Lung (tissue), 11 donors: ENCODE measurements at regions not wholly inside any gene's neighbourhood (a gene's known extent, or its start where the extent isn't known, plus 50 kb on each side); places are given as distances from the start of the nearest gene placed in this dataset.

Source experiments
- ATAC-seq: fragments of 200-7000 bp; cut with Tn5 transposase; one replicate; pipeline ENCODE4 v1.9.1; 2020; ENCODE audit warnings: moderate number of reproducible peaks; ENCODE audit not compliant: insufficient read depth, low FRiP score
- DNase-seq, 3 donors: peaks; one replicate each; pipeline ENCODE4 v3.0.0-alpha.2; 2013 to 2017
- H3K27ac ChIP-seq, 2 donors: one replicate each; pipeline ENCODE4 v1.5.1; 2013; ENCODE audit warnings: mild to moderate bottlenecking in 2 of 2, moderate library complexity in 2 of 2, control low read depth in 1 of 2, inconsistent platforms in 1 of 2, low read depth in 1 of 2, low read length in 1 of 2
- H3K27me3 ChIP-seq, 3 donors: one replicate each; pipeline ENCODE4 v1.5.1; 2013; ENCODE audit warnings: low read length in 2 of 3; ENCODE audit not compliant: control insufficient read depth in 3 of 3, insufficient read depth in 3 of 3
- H3K36me3 ChIP-seq, 4 donors: one replicate each; pipeline ENCODE4 v1.5.1; 2013; ENCODE audit warnings: low read length in 4 of 4, mild to moderate bottlenecking in 1 of 4, moderate library complexity in 1 of 4; ENCODE audit not compliant: control insufficient read depth in 4 of 4, insufficient read depth in 4 of 4
- H3K4me1 ChIP-seq, 5 donors: one replicate each; pipeline ENCODE4 v1.5.1; 2013; ENCODE audit warnings: low read length in 5 of 5, mild to moderate bottlenecking in 2 of 5, moderate library complexity in 1 of 5; ENCODE audit not compliant: control insufficient read depth in 5 of 5, insufficient read depth in 5 of 5
- H3K4me3 ChIP-seq: one replicate; pipeline ENCODE4 v1.5.1; 2013; ENCODE audit warnings: mild to moderate bottlenecking, control low read depth, moderate library complexity
- H3K9ac ChIP-seq, 2 donors: one replicate each; pipeline ENCODE4 v1.5.1; 2013; ENCODE audit warnings: low read length in 2 of 2, control low read depth in 1 of 2; ENCODE audit not compliant: insufficient read depth in 1 of 2
- H3K9me3 ChIP-seq, 4 donors: one replicate each; pipeline ENCODE4 v1.5.1; 2013; ENCODE audit warnings: low read length in 3 of 4, mild to moderate bottlenecking in 1 of 4, moderate library complexity in 1 of 4; ENCODE audit not compliant: control insufficient read depth in 4 of 4, insufficient read depth in 3 of 4
- CTCF ChIP-seq: IDR thresholded peaks from 2 replicates; pipeline ENCODE4 v1.5.1; 2012; ENCODE audit warnings: mild to moderate bottlenecking; ENCODE audit errors: control extremely low read depth, extremely low read depth
- WGBS, 2 donors: extraction: QIAGEN DNeasy Blood & Tissue Kit; methylation state at CpG; one replicate each; pipeline ENCODE4 v1.1.7; 2013; 5-methylcytosine and 5-hydroxymethylcytosine counted together
- donor health status: control.
- donor health status: control.
- donor health status: Bipolar disorder and iron deficiency.
- donor health status: healthy.
- donor health status: DM: yes; HTN: yes; CAD: no.

DNA sequence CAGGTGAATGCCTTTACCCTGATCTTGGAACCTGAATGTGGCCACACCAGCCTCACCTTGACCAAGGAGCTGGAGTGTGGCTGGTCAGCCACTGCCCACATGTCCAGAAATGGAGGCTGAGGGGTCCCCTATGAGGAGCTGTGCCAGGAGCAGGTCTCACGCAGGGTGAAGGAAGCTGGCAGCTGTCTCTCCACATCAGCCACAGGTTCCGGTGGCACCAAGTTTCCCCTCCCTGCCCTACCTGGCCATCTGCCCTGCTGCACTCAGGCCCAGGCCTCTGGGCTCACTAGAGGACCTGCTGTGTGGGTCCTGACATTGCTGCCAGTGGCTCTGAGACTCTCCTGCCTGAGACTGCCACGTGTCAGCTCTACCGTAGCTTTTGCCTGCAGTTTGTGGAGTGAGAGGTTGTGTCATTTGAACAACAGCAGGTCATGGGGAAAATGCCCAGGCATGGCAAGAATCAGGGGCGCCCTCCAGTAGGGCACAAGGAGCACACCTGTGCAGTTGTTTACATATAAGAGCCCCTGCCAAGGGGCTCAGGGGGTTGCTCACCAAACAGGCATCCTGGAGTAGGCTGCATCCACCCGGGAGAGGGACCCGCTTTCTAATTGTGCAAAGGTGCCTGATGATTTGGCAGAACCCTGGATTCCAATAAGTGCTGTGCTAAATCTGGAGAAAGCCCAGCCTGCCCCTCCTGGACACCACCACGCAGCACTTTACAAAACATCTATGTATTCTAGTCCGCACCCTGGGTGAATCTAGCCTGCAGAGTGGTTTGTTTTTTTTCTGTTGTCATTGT lies 258.5 kb upstream of the TLE3 start:
- Histone ChIP-seq H3K9me3 (no peaks in the 10 kb centered on the region), H3K4me1 (peaks cover 0 to 6% (median 0%) of the 10 kb centered on the region in 5 donors), H3K36me3 (no peaks in the 10 kb centered on the region), H3K4me3 (no peak overlapping the region), H3K27ac (no peak overlapping the region), H3K27me3 (peaks cover 0 to 4% (median 0%) of the 10 kb centered on the region in 3 donors), H3K9ac (no peak overlapping the region)
- ATAC-seq (no peak), DNase-seq (peak in 1 of 3 donors; percentile 6)
- 83 to 90% methylated on average over 9 of the region's 9 CpGs for WGBS, 2 donors
- no peak for TF ChIP-seq CTCF

DNA sequence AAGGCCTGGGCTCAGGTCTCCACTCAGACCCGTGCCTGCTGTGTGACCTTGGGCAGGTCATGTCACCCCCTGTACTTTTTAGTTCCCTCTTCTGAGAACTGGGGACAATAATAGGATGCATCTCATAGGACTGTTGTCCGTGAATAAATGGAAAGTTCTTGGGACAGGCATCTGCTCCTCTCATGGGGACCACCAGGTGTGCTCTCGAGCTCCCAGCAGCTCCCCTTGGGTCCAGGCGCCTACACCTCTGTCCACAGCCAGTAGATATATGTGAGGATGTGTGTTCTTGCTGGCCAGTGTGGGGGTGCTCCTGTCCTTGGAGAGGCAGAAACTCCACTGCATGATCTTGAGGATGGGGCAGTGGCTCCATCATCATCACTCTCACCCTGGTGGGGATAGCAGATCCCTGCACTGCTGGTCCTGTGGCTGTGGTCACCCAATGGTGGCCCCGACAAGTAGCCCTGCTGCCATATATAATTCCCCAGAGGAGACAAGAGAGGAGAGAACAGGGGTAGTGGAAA lies 257.6 kb upstream of the TLE3 start:
- H3K36me3 ChIP-seq: no peaks in the 10 kb centered on the region
- no peaks in the 10 kb centered on the region for H3K9me3 ChIP-seq
- H3K4me1 ChIP-seq: peaks cover 0 to 6% (median 0%) of the 10 kb centered on the region in 5 donors
- ATAC-seq (no peak), DNase-seq (peak in 1 of 3 donors; percentile 4)
- no peak for TF ChIP-seq CTCF
- 92% methylated on average over 5 of the region's 5 CpGs for WGBS, 2 donors
- no peak overlapping the region for H3K4me3 ChIP-seq
- H3K9ac ChIP-seq: no peak overlapping the region
- H3K27me3 ChIP-seq: peaks cover 0 to 4% (median 0%) of the 10 kb centered on the region in 3 donors
- no peak overlapping the region for H3K27ac ChIP-seq

DNA sequence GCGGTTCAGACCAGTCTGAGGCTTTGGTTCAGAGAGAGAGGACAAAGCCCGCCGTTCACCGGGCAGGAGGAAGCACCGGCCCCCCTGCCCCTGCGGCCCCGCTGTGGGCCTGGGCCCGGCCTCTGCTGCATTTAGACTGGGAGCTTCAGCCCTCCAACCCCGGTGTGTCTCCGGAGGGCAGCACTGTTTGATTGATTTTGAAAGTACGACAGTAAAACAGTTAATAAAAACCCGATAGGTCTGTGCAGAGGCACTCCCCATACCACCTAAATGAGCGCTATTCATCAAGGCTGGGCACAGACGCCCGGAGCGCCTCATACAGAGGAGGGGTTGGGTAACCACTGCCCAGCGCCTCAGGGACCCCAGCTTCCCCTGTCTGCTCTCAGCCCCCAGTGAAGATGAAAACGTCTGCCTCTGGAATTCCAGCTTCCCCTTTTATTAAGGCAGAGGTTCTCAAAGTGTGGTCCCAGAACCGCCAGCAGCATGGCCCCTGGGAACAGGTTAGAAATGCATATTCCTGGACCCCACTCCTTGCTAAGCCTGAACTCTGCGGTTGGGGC lies 256.7 kb upstream of the TLE3 start:
- Histone ChIP-seq H3K4me3 (no peak overlapping the region), H3K9ac (no peak overlapping the region), H3K27me3 (peaks cover 0 to 4% (median 0%) of the 10 kb centered on the region in 3 donors), H3K36me3 (no peaks in the 10 kb centered on the region), H3K9me3 (no peaks in the 10 kb centered on the region), H3K27ac (no peak overlapping the region), H3K4me1 (peaks cover 0 to 6% (median 0%) of the 10 kb centered on the region in 5 donors)
- no peak for ATAC-seq
- DNase-seq: peak in 1 of 3 donors; percentile 9
- WGBS, 2 donors: 65 to 83% methylated on average over 20 of the region's 20 CpGs
- TF ChIP-seq CTCF: no peak
